CD14-positive monocyte (primary cell): ENCODE measurements at regions not wholly inside any gene's neighbourhood (a gene's known extent, or its start where the extent isn't known, plus 50 kb on each side); places are given as distances from the start of the nearest gene placed in this dataset.
"Not testable (repeated sequence)": the region's sequence is repeated elsewhere in the genome, so short reads cannot be mapped to it uniquely, and the experiment has no call there.

Experiments used
- DNase-seq, 3 donors: peaks; one replicate each; pipeline ENCODE4 v3.0.0-alpha.2; 2011 to 2022
- H2AFZ ChIP-seq: 2 replicates; pipeline ENCODE4 v1.6.0; 2012; ENCODE audit warnings: mild to moderate bottlenecking, low read depth, low read length, inconsistent platforms; ENCODE audit not compliant: insufficient read depth, poor library complexity, severe bottlenecking
- H3K27ac ChIP-seq, 2 donors: 1 replicate in 1 of 2; 2 replicates in 1 of 2; pipeline ENCODE4 v1.5.1; 2012 to 2013; ENCODE audit warnings: low read length in 2 of 2, control low read depth in 1 of 2, inconsistent platforms in 1 of 2, low read depth in 1 of 2, mild to moderate bottlenecking in 1 of 2
- H3K27me3 ChIP-seq, 2 donors: one replicate each; pipeline versions ENCODE4 v1.6.0 to v1.6.1; 2011 to 2013; ENCODE audit warnings: low read length in 2 of 2; ENCODE audit not compliant: control insufficient read depth in 2 of 2, insufficient read depth in 2 of 2
- H3K36me3 ChIP-seq, 2 donors: replicated peaks in 1 of 2; 1 replicate in 1 of 2; 2 replicates in 1 of 2; pipeline versions ENCODE4 v1.5.1 to v1.6.1; 2012 to 2013; ENCODE audit warnings: low read length in 2 of 2, control low read depth in 1 of 2, inconsistent platforms in 1 of 2, mild to moderate bottlenecking in 1 of 2; ENCODE audit not compliant: insufficient read depth in 2 of 2, control insufficient read depth in 1 of 2
- H3K4me1 ChIP-seq, 2 donors: 1 replicate in 1 of 2; 2 replicates in 1 of 2; pipeline versions ENCODE4 v1.5.1 to v1.6.1; 2012 to 2013; ENCODE audit warnings: low read length in 2 of 2, control low read depth in 1 of 2, inconsistent platforms in 1 of 2, mild to moderate bottlenecking in 1 of 2, moderate library complexity in 1 of 2; ENCODE audit not compliant: insufficient read depth in 2 of 2, control insufficient read depth in 1 of 2
- H3K4me2 ChIP-seq: replicated peaks from 2 replicates; pipeline ENCODE3; 2012; ENCODE audit warnings: low read length, moderate library complexity, mild to moderate bottlenecking; ENCODE audit not compliant: poor library complexity, severe bottlenecking; ENCODE audit errors: extremely low read depth
- H3K4me3 ChIP-seq, 3 experiments: fragments of 200-600 bp in 1 of 3; sonication (generic) in 1 of 3; replicated peaks in 1 of 3; 1 replicate in 2 of 3; 2 replicates in 1 of 3; pipeline ENCODE4 v1.5.1; 2011 to 2013; ENCODE audit warnings: low read length in 3 of 3, mild to moderate bottlenecking in 3 of 3, control low read depth in 2 of 3, low read depth in 2 of 3, inconsistent platforms in 1 of 3, moderate library complexity in 1 of 3
- H3K79me2 ChIP-seq: 2 replicates; pipeline ENCODE4 v1.6.0; 2012; ENCODE audit warnings: mild to moderate bottlenecking, control low read depth, inconsistent platforms, low read length, moderate library complexity; ENCODE audit not compliant: insufficient read depth
- H3K9ac ChIP-seq: 2 replicates; pipeline ENCODE4 v1.6.0; 2017; ENCODE audit warnings: low read length, mild to moderate bottlenecking; ENCODE audit not compliant: insufficient read depth, poor library complexity, severe bottlenecking
- H3K9me3 ChIP-seq, 2 donors: replicated peaks in 1 of 2; 1 replicate in 1 of 2; 2 replicates in 1 of 2; pipeline versions ENCODE4 v1.5.1 to v1.6.1; 2012 to 2013; ENCODE audit warnings: low read length in 2 of 2, control low read depth in 1 of 2; ENCODE audit not compliant: control insufficient read depth in 1 of 2, insufficient read depth in 1 of 2
- H4K20me1 ChIP-seq: 2 replicates; pipeline ENCODE4 v1.6.0; 2012; ENCODE audit warnings: mild to moderate bottlenecking, low read length, control low read depth, moderate library complexity; ENCODE audit not compliant: insufficient read depth
- H3K27ac Mint-ChIP-seq, 7 donors: one replicate each; pipeline ENCODE4 v1.8.0; 2020; ENCODE audit warnings: mild to moderate bottlenecking in 7 of 7, mixed read lengths in 7 of 7, moderate library complexity in 6 of 7, inconsistent platforms in 2 of 7
- H3K27me3 Mint-ChIP-seq, 3 donors: one replicate each; pipeline ENCODE4 v1.8.0; 2021 to 2022; ENCODE audit warnings: low read depth in 3 of 3, mild to moderate bottlenecking in 3 of 3, mixed read lengths in 3 of 3, moderate library complexity in 3 of 3, inconsistent platforms in 1 of 3
- H3K36me3 Mint-ChIP-seq, 2 donors: one replicate each; pipeline ENCODE4 v1.8.0; 2020; ENCODE audit warnings: mixed read lengths in 2 of 2, inconsistent platforms in 1 of 2, mild to moderate bottlenecking in 1 of 2
- H3K4me1 Mint-ChIP-seq: one replicate; pipeline ENCODE4 v1.8.0; 2020; ENCODE audit warnings: mild to moderate bottlenecking, mixed read lengths
- H3K4me3 Mint-ChIP-seq, 2 donors: one replicate each; pipeline ENCODE4 v1.8.0; 2020; ENCODE audit warnings: mild to moderate bottlenecking in 2 of 2, mixed read lengths in 2 of 2, moderate library complexity in 1 of 2
- H3K9me3 Mint-ChIP-seq, 7 donors: one replicate each; pipeline ENCODE4 v1.8.0; 2020 to 2022; ENCODE audit warnings: mixed read lengths in 7 of 7, mild to moderate bottlenecking in 6 of 7, moderate library complexity in 6 of 7, inconsistent platforms in 2 of 7
- WGBS: methylation state at CpG from one replicate; pipeline ENCODE4 v1.1.5; 2013; ENCODE audit warnings: missing lambda C conversion rate; ENCODE audit not compliant: insufficient coverage; 5-methylcytosine and 5-hydroxymethylcytosine counted together
- intact Hi-C, 2 donors: fragments of 100-400 bp; cut with micrococcal nuclease; formaldehyde crosslinking; loops; one replicate each; pipeline versions ENCODE4 v1.15.0 to v1.15.1; 2023
- TF ChIP-seq, protein P1 (sequence below): fragments of 200-600 bp; IDR thresholded peaks from one replicate; pipeline ENCODE4 v1.8.0; 2022; ENCODE audit warnings: antibody characterized with exemption, mild to moderate bottlenecking

- Histone ChIP-seq H3K79me2 (no peaks in the 10 kb centered on the region), H3K4me1 (no peaks in the 10 kb centered on the region), H3K4me3 (no peak overlapping the region), H3K27ac (no peak overlapping the region), H2AFZ (no peak overlapping the region), H3K9me3 (peaks cover 0 to 6% of the 10 kb centered on the region in 2 donors), H3K36me3 (no peaks in the 10 kb centered on the region), H4K20me1 (no peaks in the 10 kb centered on the region), H3K4me2 (no peak overlapping the region), H3K9ac (no peak overlapping the region), H3K27me3 (no peaks in the 10 kb centered on the region)
- Mint-ChIP-seq H3K4me1 (no peaks in the 10 kb centered on the region), H3K9me3 (peaks cover 0 to 9% (median 4%) of the 10 kb centered on the region in 7 donors), H3K27me3 (peaks cover 0 to 2% (median 0%) of the 10 kb centered on the region in 3 donors), H3K36me3 (no peaks in the 10 kb centered on the region), H3K27ac (no peak overlapping the region), H3K4me3 (no peak overlapping the region)
- intact Hi-C loops: no loop called here
- DNase-seq: no peak
- WGBS: 82% methylated on average over 2 of the region's 3 CpGs
- TF ChIP-seq, protein P1, sequence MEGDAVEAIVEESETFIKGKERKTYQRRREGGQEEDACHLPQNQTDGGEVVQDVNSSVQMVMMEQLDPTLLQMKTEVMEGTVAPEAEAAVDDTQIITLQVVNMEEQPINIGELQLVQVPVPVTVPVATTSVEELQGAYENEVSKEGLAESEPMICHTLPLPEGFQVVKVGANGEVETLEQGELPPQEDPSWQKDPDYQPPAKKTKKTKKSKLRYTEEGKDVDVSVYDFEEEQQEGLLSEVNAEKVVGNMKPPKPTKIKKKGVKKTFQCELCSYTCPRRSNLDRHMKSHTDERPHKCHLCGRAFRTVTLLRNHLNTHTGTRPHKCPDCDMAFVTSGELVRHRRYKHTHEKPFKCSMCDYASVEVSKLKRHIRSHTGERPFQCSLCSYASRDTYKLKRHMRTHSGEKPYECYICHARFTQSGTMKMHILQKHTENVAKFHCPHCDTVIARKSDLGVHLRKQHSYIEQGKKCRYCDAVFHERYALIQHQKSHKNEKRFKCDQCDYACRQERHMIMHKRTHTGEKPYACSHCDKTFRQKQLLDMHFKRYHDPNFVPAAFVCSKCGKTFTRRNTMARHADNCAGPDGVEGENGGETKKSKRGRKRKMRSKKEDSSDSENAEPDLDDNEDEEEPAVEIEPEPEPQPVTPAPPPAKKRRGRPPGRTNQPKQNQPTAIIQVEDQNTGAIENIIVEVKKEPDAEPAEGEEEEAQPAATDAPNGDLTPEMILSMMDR: no peak
These were observed 253.9 kb upstream of the TYRP1 start for GRCh38 chr9:12439267-12439666.

- H3K4me1 ChIP-seq, H3K27ac Mint-ChIP-seq, DNase-seq, H3K36me3 Mint-ChIP-seq, H3K9me3 ChIP-seq, H3K4me3 Mint-ChIP-seq, H3K4me1 Mint-ChIP-seq, H2AFZ ChIP-seq, H3K27me3 Mint-ChIP-seq, H3K4me3 ChIP-seq, intact Hi-C loops, H3K79me2 ChIP-seq, H3K4me2 ChIP-seq, H3K36me3 ChIP-seq, H3K9ac ChIP-seq, H3K27me3 ChIP-seq, H3K27ac ChIP-seq, H4K20me1 ChIP-seq: not testable (repeated sequence)
- WGBS: no CpG with 5 or more reads among the region's 6 CpGs
- H3K9me3 Mint-ChIP-seq: peaks cover 0 to 11% (median 4%) of the 10 kb centered on the region in 7 donors
These were observed 252.1 kb upstream of the TYRP1 start for GRCh38 chr9:12441080-12441479.
